B cell (primary cell): ENCODE measurements at regions not wholly inside any gene's neighbourhood (a gene's known extent, or its start where the extent isn't known, plus 50 kb on each side); places are given as distances from the start of the nearest gene placed in this dataset.

ENCODE experiments used
- ATAC-seq: fragments of 200-7000 bp; cut with Tn5 transposase; one replicate; pipeline ENCODE4 v1.10.0; 2021; ENCODE audit warnings: low read depth, mild to moderate bottlenecking, moderate number of reproducible peaks, moderate library complexity
- CTCF ChIA-PET: fragments of 350-600 bp; sonication (Branson Sonifier 250); formaldehyde crosslinking; loops from one replicate; lab custom pipeline; 2021; ENCODE audit warnings: antibody characterized with exemption, inconsistent platforms; lab: Charles Lee
- POLR2A ChIA-PET: fragments of 350-600 bp; sonication (Branson Sonifier 250); formaldehyde crosslinking; loops from one replicate; lab custom pipeline; 2021; ENCODE audit warnings: antibody characterized with exemption; lab: Charles Lee
- DNase-seq: peaks from one replicate; pipeline ENCODE4 v3.0.0; 2013
- H2AFZ ChIP-seq: 2 replicates; pipeline ENCODE4 v1.6.1; 2012; ENCODE audit warnings: mild to moderate bottlenecking, low read depth, low read length; ENCODE audit not compliant: insufficient read depth, poor library complexity, severe bottlenecking
- H3K27ac ChIP-seq, 2 donors: 1 replicate in 1 of 2; 2 replicates in 1 of 2; pipeline ENCODE4 v1.5.1; 2012 to 2013; ENCODE audit warnings: low read length in 2 of 2, mild to moderate bottlenecking in 2 of 2, moderate library complexity in 1 of 2
- H3K27me3 ChIP-seq, 4 experiments: fragments of 200-600 bp in 1 of 4; sonication (generic) in 1 of 4; replicated peaks in 1 of 4; 1 replicate in 2 of 4; 2 replicates in 2 of 4; pipeline versions ENCODE4 v1.6.1 to v1.7.0; 2013 to 2016; ENCODE audit warnings: low read length in 3 of 4, mild to moderate bottlenecking in 2 of 4, mixed read lengths in 1 of 4, moderate library complexity in 1 of 4; ENCODE audit not compliant: insufficient read depth in 4 of 4, control insufficient read depth in 3 of 4; ENCODE audit errors: control extremely low read depth in 1 of 4
- H3K36me3 ChIP-seq, 2 experiments: replicated peaks in 1 of 2; 1 replicate in 1 of 2; 2 replicates in 1 of 2; pipeline versions ENCODE4 v1.6.1 to v1.7.1; 2013; ENCODE audit warnings: low read length in 1 of 2; ENCODE audit not compliant: insufficient read depth in 2 of 2, control insufficient read depth in 1 of 2; ENCODE audit errors: control extremely low read depth in 1 of 2, extremely low read depth in 1 of 2
- H3K4me1 ChIP-seq, 2 donors: fragments of 200-600 bp in 1 of 2; sonication (generic) in 1 of 2; 1 replicate in 1 of 2; 2 replicates in 1 of 2; pipeline versions ENCODE4 v1.5.1 to v1.6.1; 2013 to 2017; ENCODE audit warnings: low read length in 2 of 2; ENCODE audit not compliant: control insufficient read depth in 2 of 2, insufficient read depth in 2 of 2
- H3K4me2 ChIP-seq: replicated peaks from 2 replicates; pipeline ENCODE3; 2012; ENCODE audit warnings: mild to moderate bottlenecking, low read depth, low read length; ENCODE audit not compliant: poor library complexity, severe bottlenecking
- H3K4me3 ChIP-seq, 5 experiments: fragments of 200-600 bp in 1 of 5; sonication (generic) in 1 of 5; 1 replicate in 3 of 5; 2 replicates in 2 of 5; pipeline versions ENCODE4 v1.5.1 to v1.7.0; 2011 to 2016; ENCODE audit warnings: low read length in 4 of 5, mild to moderate bottlenecking in 4 of 5, low read depth in 2 of 5, control low read depth in 1 of 5, moderate library complexity in 1 of 5; ENCODE audit not compliant: insufficient read depth in 1 of 5; ENCODE audit errors: control extremely low read depth in 1 of 5, extremely low read depth in 1 of 5
- H3K79me2 ChIP-seq: fragments of 200-600 bp; sonication (generic); one replicate; pipeline ENCODE4 v1.6.0; 2016; ENCODE audit warnings: low read length; ENCODE audit not compliant: control insufficient read depth, insufficient read depth
- H3K9ac ChIP-seq: fragments of 200-600 bp; sonication (generic); 2 replicates; pipeline ENCODE4 v1.6.1; 2017; ENCODE audit warnings: mild to moderate bottlenecking, low read length, moderate library complexity
- H3K9me3 ChIP-seq, 3 donors: one replicate each; pipeline versions ENCODE4 v1.6.1 to v1.7.1; 2013; ENCODE audit warnings: low read length in 2 of 3; ENCODE audit not compliant: control insufficient read depth in 2 of 3, insufficient read depth in 1 of 3; ENCODE audit errors: control extremely low read depth in 1 of 3
- H4K20me1 ChIP-seq: 2 replicates; pipeline ENCODE4 v1.6.0; 2012; ENCODE audit warnings: mild to moderate bottlenecking, low read length; ENCODE audit not compliant: insufficient read depth, control insufficient read depth, poor library complexity, severe bottlenecking
- H3K27ac Mint-ChIP-seq: one replicate; pipeline ENCODE4 v1.8.0; 2021; ENCODE audit warnings: mixed read lengths
- H3K27me3 Mint-ChIP-seq: one replicate; pipeline ENCODE4 v1.8.0; 2021; ENCODE audit warnings: mixed read lengths
- H3K4me1 Mint-ChIP-seq: one replicate; pipeline ENCODE4 v1.8.0; 2021; ENCODE audit warnings: mixed read lengths
- H3K4me3 Mint-ChIP-seq: one replicate; pipeline ENCODE4 v1.8.0; 2021; ENCODE audit warnings: mixed read lengths
- H3K9me3 Mint-ChIP-seq: one replicate; pipeline ENCODE4 v1.8.0; 2022; ENCODE audit warnings: mixed read lengths; ENCODE audit not compliant: insufficient read depth
- CTCF ChIP-seq: fragments of 200-600 bp; IDR thresholded peaks from one replicate; pipeline ENCODE4 v1.8.0; 2022; ENCODE audit warnings: antibody characterized with exemption, mild to moderate bottlenecking
- EZH2 ChIP-seq: IDR thresholded peaks from 2 replicates; pipeline ENCODE4 v1.6.1; 2012; ENCODE audit warnings: borderline replicate concordance, low read depth, mild to moderate bottlenecking, moderate library complexity, low read length; ENCODE audit not compliant: insufficient read depth, poor library complexity, severe bottlenecking
- WGBS: methylation state at CpG from one replicate; pipeline ENCODE4 v1.1.5; 2013; ENCODE audit warnings: missing lambda C conversion rate; ENCODE audit not compliant: insufficient coverage; 5-methylcytosine and 5-hydroxymethylcytosine counted together
- intact Hi-C: fragments of 100-400 bp; cut with micrococcal nuclease; formaldehyde crosslinking; loops from one replicate; pipeline ENCODE4 v1.10.0; 2022

- no peak overlapping the region for H3K27ac Mint-ChIP-seq
- no peak overlapping the region for H3K4me3 Mint-ChIP-seq
- H3K4me3 ChIP-seq: no peak overlapping the region
- no peaks in the 10 kb centered on the region for H3K9me3 Mint-ChIP-seq
- no peak overlapping the region for H3K4me2 ChIP-seq
- H3K9me3 ChIP-seq: no peaks in the 10 kb centered on the region
- intact Hi-C loops: no loop called here
- H3K36me3 ChIP-seq: no peaks in the 10 kb centered on the region
- H3K9ac ChIP-seq: no peak overlapping the region
- H3K27me3 Mint-ChIP-seq: peaks cover 28% of the 10 kb centered on the region
- WGBS: 93% methylated on average over 3 of the region's 6 CpGs
- H2AFZ ChIP-seq: no peak overlapping the region
- no peaks in the 10 kb centered on the region for H3K4me1 Mint-ChIP-seq
- ATAC-seq (no peak), DNase-seq (no peak)
- H3K27me3 ChIP-seq: peaks cover 0 to 9% (median 1%) of the 10 kb centered on the region in 4 experiments
- ChIA-PET CTCF (no interaction called here), POLR2A (no interaction called here)
- H4K20me1 ChIP-seq: no peaks in the 10 kb centered on the region
- no peak overlapping the region for H3K27ac ChIP-seq
- no peaks in the 10 kb centered on the region for H3K4me1 ChIP-seq
- H3K79me2 ChIP-seq: no peaks in the 10 kb centered on the region
- TF ChIP-seq EZH2 (no peak), CTCF (no peak)
These were observed 133.2 kb downstream of the GDAP2 start for GRCh38 chr1:117796226-117796625.

GRCh38 chr1:117798550-117798949 lies 130.9 kb downstream of the GDAP2 start:
- WGBS: no CpG with 5 or more reads among the region's 4 CpGs
- no peaks in the 10 kb centered on the region for H3K9me3 ChIP-seq
- H4K20me1 ChIP-seq: no peaks in the 10 kb centered on the region
- intact Hi-C loops: no loop called here
- H3K4me3 ChIP-seq: no peak overlapping the region
- no peak for DNase-seq
- no peak overlapping the region for H3K9ac ChIP-seq
- no peak overlapping the region for H2AFZ ChIP-seq
- peaks cover 0 to 5% (median 0%) of the 10 kb centered on the region in 4 experiments for H3K27me3 ChIP-seq
- POLR2A ChIA-PET: no interaction called here
- H3K4me2 ChIP-seq: no peak overlapping the region
- peaks cover 35% of the 10 kb centered on the region for H3K27me3 Mint-ChIP-seq
- no peak for TF ChIP-seq CTCF
- TF ChIP-seq EZH2: no peak
- H3K79me2 ChIP-seq: no peaks in the 10 kb centered on the region
- no peaks in the 10 kb centered on the region for H3K4me1 Mint-ChIP-seq
- H3K4me3 Mint-ChIP-seq: no peak overlapping the region
- H3K36me3 ChIP-seq: no peaks in the 10 kb centered on the region
- no peak overlapping the region for H3K27ac Mint-ChIP-seq
- H3K27ac ChIP-seq: no peak overlapping the region
- H3K4me1 ChIP-seq: no peaks in the 10 kb centered on the region
- ATAC-seq: no peak
- CTCF ChIA-PET: no interaction called here
- H3K9me3 Mint-ChIP-seq: no peaks in the 10 kb centered on the region
